DMS153 (cell line): ENCODE measurements at regions not wholly inside any gene's neighbourhood (a gene's known extent, or its start where the extent isn't known, plus 50 kb on each side); places are given as distances from the start of the nearest gene placed in this dataset.

Experiments
- DNase-seq: peaks from one replicate; lab custom pipeline; 2025; lab: John Stamatoyannopoulos, UW

- DNase-seq: no peak
These were observed 89.6 kb downstream of the ZNF280B start for GRCh38 chr22:22418957-22419356.

- DNase-seq: no peak
These were observed 88.0 kb downstream of the ZNF280B start for GRCh38 chr22:22420580-22420979.

- no peak for DNase-seq
These were observed 87.2 kb downstream of the ZNF280B start for GRCh38 chr22:22421392-22421791.

- peak; percentile 64 for DNase-seq
These were observed 85.9 kb downstream of the ZNF280B start for GRCh38 chr22:22422629-22423112.

GRCh38 chr22:22423681-22424080, 84.9 kb downstream of the ZNF280B start:
- DNase-seq: no peak

- no peak for DNase-seq
These were observed 84.2 kb downstream of the ZNF280B start for GRCh38 chr22:22424210-22424800.

- DNase-seq: no peak
These were observed 83.6 kb downstream of the ZNF280B start for GRCh38 chr22:22424956-22425355.

- no peak for DNase-seq
These were observed 83.2 kb downstream of the ZNF280B start for GRCh38 chr22:22425356-22425755.

GRCh38 chr22:22425783-22426624, 82.5 kb downstream of the ZNF280B start:
- DNase-seq: peak; percentile 5

GRCh38 chr22:22427542-22428065, 80.9 kb downstream of the ZNF280B start:
- no peak for DNase-seq

- no peak for DNase-seq
These were observed 80.1 kb downstream of the ZNF280B start for GRCh38 chr22:22428222-22429098.

GRCh38 chr22:22429369-22430108, 79.0 kb downstream of the ZNF280B start:
- DNase-seq: no peak

GRCh38 chr22:22430111-22430820, 78.3 kb downstream of the ZNF280B start:
- DNase-seq: no peak

- no peak for DNase-seq
These were observed 77.0 kb downstream of the ZNF280B start for GRCh38 chr22:22431271-22432220.

GRCh38 chr22:22432479-22432878, 76.1 kb downstream of the ZNF280B start:
- DNase-seq: no peak

GRCh38 chr22:22432937-22433336, 75.6 kb downstream of the ZNF280B start:
- no peak for DNase-seq

GRCh38 chr22:22433770-22434169, 74.8 kb downstream of the ZNF280B start:
- no peak for DNase-seq
